ENCODE measurements at regions not wholly inside any gene's neighbourhood (a gene's known extent, or its start where the extent isn't known, plus 50 kb on each side); places are given as distances from the start of the nearest gene placed in this dataset.

DNA sequence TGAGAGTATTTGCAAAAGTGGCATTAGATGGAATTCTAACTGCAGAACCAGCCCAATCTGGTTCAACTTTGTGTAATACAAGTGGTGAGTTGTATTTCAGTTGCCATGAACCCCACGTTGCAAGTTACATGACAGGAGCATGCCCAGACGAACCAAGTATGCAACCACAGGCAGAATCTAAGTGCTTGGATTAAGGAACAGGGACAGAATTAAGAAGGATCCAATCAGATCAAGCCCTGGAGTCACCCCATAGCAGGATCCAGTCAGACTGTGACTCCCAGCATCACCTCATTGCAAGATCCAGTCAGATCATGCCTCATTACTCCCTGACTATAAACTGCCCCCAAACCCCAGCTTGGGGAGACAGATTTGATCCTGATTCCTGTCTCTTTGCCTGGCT, 388.7 kb upstream of the NRP1 start:
- TF ChIP-seq, protein P1, sequence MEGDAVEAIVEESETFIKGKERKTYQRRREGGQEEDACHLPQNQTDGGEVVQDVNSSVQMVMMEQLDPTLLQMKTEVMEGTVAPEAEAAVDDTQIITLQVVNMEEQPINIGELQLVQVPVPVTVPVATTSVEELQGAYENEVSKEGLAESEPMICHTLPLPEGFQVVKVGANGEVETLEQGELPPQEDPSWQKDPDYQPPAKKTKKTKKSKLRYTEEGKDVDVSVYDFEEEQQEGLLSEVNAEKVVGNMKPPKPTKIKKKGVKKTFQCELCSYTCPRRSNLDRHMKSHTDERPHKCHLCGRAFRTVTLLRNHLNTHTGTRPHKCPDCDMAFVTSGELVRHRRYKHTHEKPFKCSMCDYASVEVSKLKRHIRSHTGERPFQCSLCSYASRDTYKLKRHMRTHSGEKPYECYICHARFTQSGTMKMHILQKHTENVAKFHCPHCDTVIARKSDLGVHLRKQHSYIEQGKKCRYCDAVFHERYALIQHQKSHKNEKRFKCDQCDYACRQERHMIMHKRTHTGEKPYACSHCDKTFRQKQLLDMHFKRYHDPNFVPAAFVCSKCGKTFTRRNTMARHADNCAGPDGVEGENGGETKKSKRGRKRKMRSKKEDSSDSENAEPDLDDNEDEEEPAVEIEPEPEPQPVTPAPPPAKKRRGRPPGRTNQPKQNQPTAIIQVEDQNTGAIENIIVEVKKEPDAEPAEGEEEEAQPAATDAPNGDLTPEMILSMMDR (IDR thresholded peaks at IDR 0.05) = no peak
- TF ChIP-seq POLR2A (IDR thresholded peaks at IDR 0.05) (no peak), EP300 (IDR thresholded peaks at IDR 0.05) (no peak)

All from sigmoid colon (tissue), 4 donors.